HL-60 (cell line): ENCODE measurements at regions not wholly inside any gene's neighbourhood (a gene's known extent, or its start where the extent isn't known, plus 50 kb on each side); places are given as distances from the start of the nearest gene placed in this dataset.

ENCODE experiments used
- CTCF ChIP-seq: IDR thresholded peaks from one replicate; pipeline ENCODE4 v1.5.1; 2011; ENCODE audit warnings: low read length, control low read depth, inconsistent platforms; ENCODE audit not compliant: insufficient read depth
- GABPA ChIP-seq: IDR thresholded peaks from 2 replicates; pipeline ENCODE4 v1.6.1; 2012; ENCODE audit warnings: low read depth
- REST ChIP-seq: IDR thresholded peaks from 2 replicates; pipeline ENCODE4 v1.6.1; 2012; ENCODE audit warnings: low read depth; ENCODE audit not compliant: insufficient replicate concordance
- SPI1 ChIP-seq: IDR thresholded peaks from 2 replicates; pipeline ENCODE4 v1.6.1; 2012; ENCODE audit warnings: low read depth, mild to moderate bottlenecking, borderline replicate concordance

GRCh38 chr14:34099635-34100034 is 148.8 kb upstream of the EGLN3 start:
- TF ChIP-seq CTCF, result no peak
- TF ChIP-seq GABPA, result no peak
- no peak for TF ChIP-seq SPI1
- no peak for TF ChIP-seq REST
